K562 (cell line): ENCODE measurements at regions not wholly inside any gene's neighbourhood (a gene's known extent, or its start where the extent isn't known, plus 50 kb on each side); places are given as distances from the start of the nearest gene placed in this dataset.

Source experiments
- ATAC-seq: fragments of 200-7000 bp; cut with Tn5 transposase; 3 replicates; pipeline ENCODE4 v1.9.1; 2020; ENCODE audit warnings: moderate library complexity
- BruUV-seq: library from RNA; stranded (reverse); fragments of 400-500 nt; replicated peaks from 2 replicates; lab custom pipeline; 2021; lab: Mats Ljungman, UMichigan
- CTCF ChIA-PET: fragments of 300-600 bp; formaldehyde crosslinking; extraction: SDS; loops from one replicate; lab custom pipeline; 2021; ENCODE audit warnings: low intra/inter-chr PET ratio; lab: Yijun Ruan, JAX
- POLR2A ChIA-PET: fragments of 300-600, 350-650 bp; sonication (Branson Sonifier 250); formaldehyde crosslinking; extraction: SDS; loops from one replicate; lab custom pipeline; 2021; ENCODE audit warnings: antibody characterized with exemption, inconsistent platforms; lab: Yijun Ruan, JAX
- DNase-seq, 4 experiments: peaks; one replicate each; pipeline versions ENCODE4 v3.0.0 to v3.0.0-alpha.2; 2011 to 2018; ENCODE audit warnings: low spot score in 3 of 4, mixed read lengths in 3 of 4; ENCODE audit errors: extremely low read depth in 1 of 4
- FAIRE-seq: peaks from 2 replicates; lab custom pipeline; 2011; peaks lifted over from hg19 to GRCh38; lab: Jason Lieb, UNC
- H2AFZ ChIP-seq: 2 replicates; pipeline ENCODE4 v1.6.0; 2011; ENCODE audit warnings: low read depth, low read length, control low read depth, inconsistent platforms
- H3K27ac ChIP-seq: fragments of 200-600 bp; 3 replicates; pipeline ENCODE4 v1.8.0; 2011; ENCODE audit warnings: low read depth, mild to moderate bottlenecking, control low read depth, inconsistent platforms, low read length, moderate library complexity, mixed read lengths; ENCODE audit errors: extremely low read depth
- H3K27me3 ChIP-seq, 2 experiments: fragments of 300-600 bp in 1 of 2; 2 replicates in 1 of 2; 3 replicates in 1 of 2; pipeline versions ENCODE4 v1.6.0 to v1.8.0; 2011; ENCODE audit warnings: inconsistent platforms in 2 of 2, low read length in 2 of 2, mild to moderate bottlenecking in 1 of 2, mixed read lengths in 1 of 2, moderate library complexity in 1 of 2; ENCODE audit not compliant: control insufficient read depth in 2 of 2, insufficient read depth in 2 of 2
- H3K36me3 ChIP-seq: fragments of 300-600 bp; 3 replicates; pipeline ENCODE4 v1.8.0; 2011; ENCODE audit warnings: mild to moderate bottlenecking, low read length, inconsistent platforms; ENCODE audit not compliant: control insufficient read depth, insufficient read depth
- H3K4me1 ChIP-seq, 2 experiments: fragments of 200-600 bp in 1 of 2; replicated peaks in 1 of 2; 2 replicates in 1 of 2; 3 replicates in 1 of 2; pipeline versions ENCODE4 v1.5.1 to v1.8.0; 2011; ENCODE audit warnings: inconsistent platforms in 2 of 2, low read length in 2 of 2, mild to moderate bottlenecking in 1 of 2, mixed read lengths in 1 of 2, moderate library complexity in 1 of 2; ENCODE audit not compliant: control insufficient read depth in 2 of 2, insufficient read depth in 2 of 2
- H3K4me2 ChIP-seq: 2 replicates; pipeline ENCODE4 v1.6.1; 2011; ENCODE audit warnings: low read length, control low read depth, inconsistent platforms, mixed read lengths; ENCODE audit not compliant: insufficient read depth
- H3K4me3 ChIP-seq: fragments of 200-600 bp; sonication (generic), shearing (Covaris generic); 2 replicates; pipeline ENCODE4 v1.5.1; 2016; ENCODE audit warnings: control low read depth, inconsistent platforms
- H3K79me2 ChIP-seq: fragments of 200-600 bp; 3 replicates; pipeline ENCODE4 v1.8.0; 2011; ENCODE audit warnings: low read length, inconsistent platforms; ENCODE audit not compliant: control insufficient read depth, insufficient read depth
- H3K9ac ChIP-seq, 2 experiments: 2 replicates each; pipeline versions ENCODE4 v1.6.0 to v1.6.1; 2011; ENCODE audit warnings: low read depth in 2 of 2, low read length in 2 of 2, control low read depth in 1 of 2, inconsistent platforms in 1 of 2, mild to moderate bottlenecking in 1 of 2, mixed read lengths in 1 of 2; ENCODE audit not compliant: insufficient read depth in 1 of 2
- H3K9me1 ChIP-seq: one replicate; pipeline ENCODE4 v1.6.0; 2011; ENCODE audit warnings: inconsistent platforms, mild to moderate bottlenecking, low read length, moderate library complexity; ENCODE audit not compliant: control insufficient read depth, insufficient read depth
- H3K9me3 ChIP-seq: replicated peaks from 2 replicates; pipeline ENCODE4 v1.5.1; 2011; ENCODE audit warnings: low read depth, low read length, inconsistent platforms; ENCODE audit not compliant: control insufficient read depth, insufficient read depth
- H4K20me1 ChIP-seq: replicated peaks from 2 replicates; pipeline ENCODE4 v1.6.1; 2011; ENCODE audit warnings: low read length, inconsistent platforms, mixed read lengths; ENCODE audit not compliant: control insufficient read depth, insufficient read depth
- COPS2 ChIP-seq: fragments of 450-650 bp; conservative IDR thresholded peaks from 2 replicates; pipeline ENCODE4 v1.6.1; 2016; ENCODE audit warnings: mild to moderate bottlenecking, moderate library complexity
- ELK3 ChIP-seq: fragments of 450-650 bp; formaldehyde crosslinking; IDR thresholded peaks from 2 replicates; pipeline ENCODE4 v1.4.0; 2020; ENCODE audit warnings: mild to moderate bottlenecking
- HLTF ChIP-seq: fragments of 450-650 bp; IDR thresholded peaks from 2 replicates; pipeline ENCODE4 v1.6.1; 2016
- MAFK ChIP-seq: IDR thresholded peaks from 2 replicates; pipeline ENCODE4 v1.6.1; 2011; ENCODE audit warnings: low read length, improper control_type of control experiment
- POU5F1 ChIP-seq: fragments of 150-350 bp; IDR thresholded peaks from 2 replicates; pipeline ENCODE4 v1.6.1; 2014; ENCODE audit warnings: borderline replicate concordance, low read length, low read depth, mild to moderate bottlenecking; ENCODE audit not compliant: partially characterized antibody
- SAFB ChIP-seq: fragments of 200-400 bp; formaldehyde crosslinking; IDR thresholded peaks from 2 replicates; pipeline ENCODE4 v1.6.1; 2017; ENCODE audit warnings: low read depth, low read length, borderline replicate concordance
- ZBTB12 ChIP-seq: fragments of 250-450 bp; sonication (Bioruptor Pico); IDR thresholded peaks from 2 replicates; pipeline ENCODE4 v1.4.0; 2020
- ZNF197 ChIP-seq: fragments of 200-800 bp; sonication (Bioruptor generic); IDR thresholded peaks from 2 replicates; pipeline ENCODE4 v1.6.1; 2016; ENCODE audit warnings: low read depth, missing genetic modification characterization, missing compliant biosample characterization
- WGBS: fragments of 100-300 bp; shearing (Covaris generic); methylation state at CpG from one replicate; pipeline ENCODE4 v1.1.6; 2016; ENCODE audit warnings: low coverage, mixed read lengths; ENCODE audit not compliant: insufficient coverage; ENCODE audit errors: missing lambda C conversion rate; 5-methylcytosine and 5-hydroxymethylcytosine counted together
- in situ Hi-C: fragments of 300-500 bp; cut with MboI; formaldehyde crosslinking; loops from 4 replicates; pipeline ENCODE4 v1.15.0; 2018; ENCODE audit warnings: inconsistent platforms, mixed read lengths
- intact Hi-C: fragments of 100-400 bp; cut with micrococcal nuclease; formaldehyde crosslinking; loops from 2 replicates; pipeline ENCODE4 v1.14.2; 2022

- no peak overlapping the region for H3K4me2 ChIP-seq
- H3K79me2 ChIP-seq = no peaks in the 10 kb centered on the region
- no peaks in the 10 kb centered on the region for H4K20me1 ChIP-seq
- no peak overlapping the region for H3K9ac ChIP-seq
- CTCF ChIA-PET = no interaction called here
- H3K27me3 ChIP-seq = no peaks in the 10 kb centered on the region
- ATAC-seq = no peak
- H3K4me1 ChIP-seq = no peaks in the 10 kb centered on the region
- no peaks in the 10 kb centered on the region for H3K36me3 ChIP-seq
- 0% methylated on average over 4 of the region's 4 CpGs for WGBS
- POLR2A ChIA-PET = no interaction called here
- no TSS peak for BruUV-seq
- intact Hi-C loops (no loop called here), in situ Hi-C loops (no loop called here)
- no peaks in the 10 kb centered on the region for H3K9me3 ChIP-seq
- FAIRE-seq = no peak
- H3K9me1 ChIP-seq = no peaks in the 10 kb centered on the region
- TF ChIP-seq ZNF197 (CRISPR knock-in tag) (no peak), MAFK (no peak), SAFB (no peak), POU5F1 (no peak), COPS2 (no peak), ELK3 (CRISPR knock-in tag) (no peak), ZBTB12 (CRISPR knock-in tag) (no peak), HLTF (no peak)
- H3K27ac ChIP-seq = no peak overlapping the region
- no peak for DNase-seq
- H2AFZ ChIP-seq = no peak overlapping the region
- H3K4me3 ChIP-seq = no peak overlapping the region
Measured at GRCh38 chr20:11337361-11338130, 580.1 kb upstream of the BTBD3 start.
